ENCODE measurements at regions not wholly inside any gene's neighbourhood (a gene's known extent, or its start where the extent isn't known, plus 50 kb on each side); places are given as distances from the start of the nearest gene placed in this dataset.
"Not testable (repeated sequence)": the region's sequence is repeated elsewhere in the genome, so short reads cannot be mapped to it uniquely, and the experiment has no call there.

DNA sequence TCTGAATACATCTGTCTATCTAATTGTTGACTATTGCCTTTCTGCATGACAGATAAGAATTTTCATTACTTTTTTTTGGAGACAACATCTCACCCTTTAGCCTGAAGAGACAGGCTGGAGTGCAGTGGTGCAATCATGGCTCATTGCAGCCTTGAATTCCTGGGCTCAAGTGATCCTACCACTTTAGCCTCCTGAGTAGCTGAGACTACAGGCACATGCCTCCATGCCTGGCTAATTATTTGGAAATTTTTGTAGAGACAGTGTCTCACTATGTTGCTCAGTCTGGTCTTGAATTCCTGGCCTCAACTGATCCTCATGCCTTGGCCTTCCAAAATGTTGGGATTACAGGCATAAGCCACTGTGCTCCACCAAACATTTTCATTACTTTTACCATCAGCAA, 99.8 kb upstream of the ELAC2 start:
- Histone ChIP-seq H3K4me3 (ENCODE audit: low read depth, low read length) (no peak overlapping the region), H3K36me3 (ENCODE audit: control insufficient read depth, insufficient read depth, low read length) (no peaks in the 10 kb centered on the region), H3K9me3 (ENCODE audit: control insufficient read depth, insufficient read depth, low read length) (no peaks in the 10 kb centered on the region), H3K9ac (ENCODE audit: low read depth, low read length) (no peak overlapping the region), H3K27me3 (ENCODE audit: control insufficient read depth, insufficient read depth, low read length) (no peaks in the 10 kb centered on the region), H3K4me1 (ENCODE audit: control insufficient read depth, insufficient read depth, low read length) (0 out of 2 replicates have a peak, but pooled peaks cover 4% of the 10 kb centered on the region), H3K27ac (ENCODE audit: low read depth, low read length) (no peak overlapping the region)

DNA sequence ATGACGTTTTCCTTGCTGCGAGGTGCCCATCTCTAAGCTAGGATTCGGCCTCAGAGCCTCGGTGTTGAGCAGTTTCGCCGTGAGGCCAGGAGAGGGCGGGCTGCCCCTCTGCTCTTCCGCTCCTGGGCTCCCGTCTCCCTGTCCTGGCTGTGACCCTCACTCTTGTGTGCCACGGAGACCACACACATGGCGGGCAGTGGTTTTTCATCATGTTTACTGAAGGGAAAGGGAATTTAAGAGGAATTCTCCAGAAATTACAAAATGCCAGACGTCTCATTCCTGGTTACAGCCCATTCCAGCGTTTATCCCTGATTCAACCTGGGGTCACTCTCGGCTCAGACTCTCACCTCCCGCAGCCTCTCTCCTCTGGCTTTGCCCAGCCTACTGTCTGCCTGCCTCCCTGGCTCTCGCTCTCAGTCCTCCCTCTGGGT, 96.8 kb upstream of the ELAC2 start:
- Histone ChIP-seq H3K4me3 (ENCODE audit: low read depth, low read length) (peak overlapping the region; percentile 48), H3K27me3 (ENCODE audit: control insufficient read depth, insufficient read depth, low read length) (no peaks in the 10 kb centered on the region), H3K36me3 (ENCODE audit: control insufficient read depth, insufficient read depth, low read length) (no peaks in the 10 kb centered on the region), H3K9me3 (ENCODE audit: control insufficient read depth, insufficient read depth, low read length) (no peaks in the 10 kb centered on the region), H3K9ac (ENCODE audit: low read depth, low read length) (no peak overlapping the region), H3K27ac (ENCODE audit: low read depth, low read length) (no peak overlapping the region), H3K4me1 (ENCODE audit: control insufficient read depth, insufficient read depth, low read length) (0 out of 2 replicates have a peak, but pooled peaks cover 4% of the 10 kb centered on the region)

DNA sequence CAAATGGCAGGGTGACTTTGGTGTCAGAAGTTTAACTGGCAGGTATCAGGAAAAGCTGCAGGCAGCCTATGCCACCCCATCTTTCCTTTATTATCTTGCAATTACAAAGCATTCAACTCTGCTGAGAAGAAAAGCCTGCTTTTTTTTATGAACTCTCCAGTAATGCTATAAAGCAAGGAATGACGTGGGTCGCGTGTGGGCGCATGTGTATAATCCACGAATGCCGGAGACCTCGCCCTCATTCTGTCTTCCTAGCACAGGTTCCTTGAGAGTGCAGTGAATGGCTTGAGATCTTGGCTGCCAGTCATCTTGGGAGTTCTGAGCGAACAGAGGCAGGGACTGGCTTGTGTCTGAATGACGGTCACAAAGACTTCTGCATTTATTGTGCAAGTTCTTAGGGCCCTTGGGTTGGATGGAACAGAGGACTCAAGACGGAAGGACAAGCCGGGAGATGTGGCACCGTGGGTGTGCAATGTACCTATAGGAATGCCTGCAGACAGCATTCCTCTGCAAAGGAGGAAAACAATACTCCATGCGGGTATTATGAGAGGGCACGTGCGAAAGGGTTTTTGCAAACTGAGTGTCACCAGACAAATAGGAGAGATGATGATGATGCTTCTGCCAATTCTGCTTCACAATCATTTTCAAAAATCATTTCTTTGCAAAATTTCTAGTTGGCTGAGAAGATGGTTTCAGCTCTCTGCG, 96.1 kb upstream of the ELAC2 start:
- H3K27me3 ChIP-seq (ENCODE audit: control insufficient read depth, insufficient read depth, low read length), result no peaks in the 10 kb centered on the region
- no peak overlapping the region for H3K9ac ChIP-seq (ENCODE audit: low read depth, low read length)
- 0 out of 2 replicates have a peak, but pooled peaks cover 4% of the 10 kb centered on the region for H3K4me1 ChIP-seq (ENCODE audit: control insufficient read depth, insufficient read depth, low read length)
- no peak overlapping the region for H3K4me3 ChIP-seq (ENCODE audit: low read depth, low read length)
- H3K36me3 ChIP-seq (ENCODE audit: control insufficient read depth, insufficient read depth, low read length), result no peaks in the 10 kb centered on the region
- H3K27ac ChIP-seq (ENCODE audit: low read depth, low read length), result no peak overlapping the region
- no peaks in the 10 kb centered on the region for H3K9me3 ChIP-seq (ENCODE audit: control insufficient read depth, insufficient read depth, low read length)

- H3K9ac ChIP-seq (ENCODE audit: low read depth, low read length), result no peak overlapping the region
- no peaks in the 10 kb centered on the region for H3K4me1 ChIP-seq (ENCODE audit: control insufficient read depth, insufficient read depth, low read length)
- H3K27me3 ChIP-seq (ENCODE audit: control insufficient read depth, insufficient read depth, low read length), result no peaks in the 10 kb centered on the region
- no peaks in the 10 kb centered on the region for H3K9me3 ChIP-seq (ENCODE audit: control insufficient read depth, insufficient read depth, low read length)
- H3K27ac ChIP-seq (ENCODE audit: low read depth, low read length), result no peak overlapping the region
- no peak overlapping the region for H3K4me3 ChIP-seq (ENCODE audit: low read depth, low read length)
- no peaks in the 10 kb centered on the region for H3K36me3 ChIP-seq (ENCODE audit: control insufficient read depth, insufficient read depth, low read length)
Measured at GRCh38 chr17:13107676-13108235, 89.9 kb upstream of the ELAC2 start.

- Histone ChIP-seq H3K27me3 (ENCODE audit: control insufficient read depth, insufficient read depth, low read length) (no peaks in the 10 kb centered on the region), H3K4me1 (ENCODE audit: control insufficient read depth, insufficient read depth, low read length) (no peaks in the 10 kb centered on the region), H3K36me3 (ENCODE audit: control insufficient read depth, insufficient read depth, low read length) (no peaks in the 10 kb centered on the region), H3K9me3 (ENCODE audit: control insufficient read depth, insufficient read depth, low read length) (no peaks in the 10 kb centered on the region), H3K9ac (ENCODE audit: low read depth, low read length) (no peak overlapping the region), H3K27ac (ENCODE audit: low read depth, low read length) (no peak overlapping the region), H3K4me3 (ENCODE audit: low read depth, low read length) (no peak overlapping the region)
Measured at GRCh38 chr17:13106171-13106570, 88.3 kb upstream of the ELAC2 start.

- Histone ChIP-seq H3K9me3 (ENCODE audit: control insufficient read depth, insufficient read depth, low read length) (no peaks in the 10 kb centered on the region), H3K9ac (ENCODE audit: low read depth, low read length) (no peak overlapping the region), H3K27ac (ENCODE audit: low read depth, low read length) (no peak overlapping the region), H3K27me3 (ENCODE audit: control insufficient read depth, insufficient read depth, low read length) (no peaks in the 10 kb centered on the region), H3K4me3 (ENCODE audit: low read depth, low read length) (no peak overlapping the region), H3K4me1 (ENCODE audit: control insufficient read depth, insufficient read depth, low read length) (no peaks in the 10 kb centered on the region), H3K36me3 (ENCODE audit: control insufficient read depth, insufficient read depth, low read length) (no peaks in the 10 kb centered on the region)
Measured at GRCh38 chr17:13104576-13104975, 86.7 kb upstream of the ELAC2 start.

DNA sequence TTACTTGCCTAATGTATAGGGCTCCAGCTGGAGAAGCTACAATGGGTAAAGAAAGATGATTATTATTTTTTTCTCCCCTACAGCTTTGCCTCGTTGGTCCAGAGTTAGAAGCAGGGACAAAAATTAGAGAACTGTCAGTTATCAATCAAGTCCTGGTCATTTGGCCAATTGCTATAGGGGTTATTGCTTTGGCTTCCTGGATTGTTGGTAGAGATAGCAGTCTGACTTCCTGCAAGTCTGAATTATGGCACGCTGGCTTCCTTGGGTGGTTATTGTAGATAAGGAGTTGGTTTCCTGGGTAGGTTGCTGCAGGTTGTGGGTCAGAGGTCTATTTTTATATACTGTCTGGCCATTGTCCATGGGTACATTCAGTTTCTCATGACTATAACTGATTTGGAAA, 84.7 kb upstream of the ELAC2 start:
- Histone ChIP-seq H3K4me3 (ENCODE audit: low read depth, low read length) (no peak overlapping the region), H3K4me1 (ENCODE audit: control insufficient read depth, insufficient read depth, low read length) (no peaks in the 10 kb centered on the region), H3K27me3 (ENCODE audit: control insufficient read depth, insufficient read depth, low read length) (no peaks in the 10 kb centered on the region), H3K27ac (ENCODE audit: low read depth, low read length) (no peak overlapping the region), H3K9me3 (ENCODE audit: control insufficient read depth, insufficient read depth, low read length) (no peaks in the 10 kb centered on the region), H3K9ac (ENCODE audit: low read depth, low read length) (no peak overlapping the region), H3K36me3 (ENCODE audit: control insufficient read depth, insufficient read depth, low read length) (no peaks in the 10 kb centered on the region)

DNA sequence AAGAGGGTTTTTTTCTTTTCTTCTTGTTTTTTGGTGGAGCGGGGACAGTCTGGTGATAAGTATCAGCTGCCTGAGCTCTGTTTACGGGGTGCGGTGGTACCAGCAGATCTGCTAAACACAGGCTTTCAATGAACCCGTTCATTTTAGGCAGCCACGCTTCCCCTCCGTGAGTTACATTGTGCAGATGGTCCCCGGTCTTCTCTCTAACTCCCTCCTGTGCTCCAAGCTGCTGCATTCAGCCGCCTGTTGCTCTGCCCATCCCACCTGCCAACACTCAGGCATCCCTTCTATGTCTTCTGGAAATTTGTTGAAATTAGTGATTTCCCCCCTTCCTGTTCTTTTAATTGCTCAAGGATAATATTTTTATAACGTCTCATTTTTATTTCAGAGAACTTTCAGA, 82.1 kb upstream of the ELAC2 start:
- no peak overlapping the region for H3K9ac ChIP-seq (ENCODE audit: low read depth, low read length)
- no peaks in the 10 kb centered on the region for H3K4me1 ChIP-seq (ENCODE audit: control insufficient read depth, insufficient read depth, low read length)
- no peaks in the 10 kb centered on the region for H3K27me3 ChIP-seq (ENCODE audit: control insufficient read depth, insufficient read depth, low read length)
- no peak overlapping the region for H3K4me3 ChIP-seq (ENCODE audit: low read depth, low read length)
- H3K36me3 ChIP-seq (ENCODE audit: control insufficient read depth, insufficient read depth, low read length), result no peaks in the 10 kb centered on the region
- no peaks in the 10 kb centered on the region for H3K9me3 ChIP-seq (ENCODE audit: control insufficient read depth, insufficient read depth, low read length)
- H3K27ac ChIP-seq (ENCODE audit: low read depth, low read length), result no peak overlapping the region

DNA sequence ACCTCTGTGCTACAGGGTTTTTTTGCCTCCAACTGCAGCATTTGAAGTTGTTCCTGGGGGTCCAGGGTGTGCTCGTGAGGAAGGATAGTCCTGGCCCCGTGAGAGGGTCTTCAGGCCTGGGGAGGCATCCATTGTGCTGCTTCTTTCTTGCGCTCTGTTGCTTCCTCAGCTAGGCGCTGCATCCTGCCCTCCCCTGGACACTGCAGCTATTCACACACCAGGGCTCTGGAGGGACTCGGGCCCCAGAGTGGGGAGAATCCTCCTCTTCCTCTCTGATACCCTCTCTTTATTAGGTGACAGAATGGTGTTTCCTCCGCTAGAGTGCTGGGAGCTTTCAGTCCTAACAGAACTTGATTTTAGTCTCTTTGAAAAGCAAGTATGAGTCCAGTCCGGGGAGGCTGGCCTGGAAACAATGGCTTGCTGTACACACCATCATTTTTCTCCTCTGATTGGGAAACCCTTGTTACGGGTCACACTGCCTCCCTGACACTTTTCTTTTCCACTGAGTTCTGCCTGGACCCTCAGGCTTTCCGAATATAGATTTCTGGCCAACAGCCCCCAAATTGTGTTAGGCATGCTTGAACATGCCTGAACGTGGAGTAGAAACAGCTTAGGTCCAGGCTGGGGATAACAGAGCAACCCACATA, 81.4 kb upstream of the ELAC2 start:
- Histone ChIP-seq H3K9ac (ENCODE audit: low read depth, low read length) (no peak overlapping the region), H3K4me3 (ENCODE audit: low read depth, low read length) (no peak overlapping the region), H3K27ac (ENCODE audit: low read depth, low read length) (no peak overlapping the region), H3K9me3 (ENCODE audit: control insufficient read depth, insufficient read depth, low read length) (no peaks in the 10 kb centered on the region), H3K36me3 (ENCODE audit: control insufficient read depth, insufficient read depth, low read length) (no peaks in the 10 kb centered on the region), H3K4me1 (ENCODE audit: control insufficient read depth, insufficient read depth, low read length) (no peaks in the 10 kb centered on the region), H3K27me3 (ENCODE audit: control insufficient read depth, insufficient read depth, low read length) (no peaks in the 10 kb centered on the region)

GRCh38 chr17:13096291-13096690, 78.5 kb upstream of the ELAC2 start:
- no peak overlapping the region for H3K27ac ChIP-seq (ENCODE audit: low read depth, low read length)
- H3K4me1 ChIP-seq (ENCODE audit: control insufficient read depth, insufficient read depth, low read length), result no peaks in the 10 kb centered on the region
- no peaks in the 10 kb centered on the region for H3K27me3 ChIP-seq (ENCODE audit: control insufficient read depth, insufficient read depth, low read length)
- no peak overlapping the region for H3K4me3 ChIP-seq (ENCODE audit: low read depth, low read length)
- no peaks in the 10 kb centered on the region for H3K36me3 ChIP-seq (ENCODE audit: control insufficient read depth, insufficient read depth, low read length)
- H3K9me3 ChIP-seq (ENCODE audit: control insufficient read depth, insufficient read depth, low read length), result no peaks in the 10 kb centered on the region
- no peak overlapping the region for H3K9ac ChIP-seq (ENCODE audit: low read depth, low read length)

DNA sequence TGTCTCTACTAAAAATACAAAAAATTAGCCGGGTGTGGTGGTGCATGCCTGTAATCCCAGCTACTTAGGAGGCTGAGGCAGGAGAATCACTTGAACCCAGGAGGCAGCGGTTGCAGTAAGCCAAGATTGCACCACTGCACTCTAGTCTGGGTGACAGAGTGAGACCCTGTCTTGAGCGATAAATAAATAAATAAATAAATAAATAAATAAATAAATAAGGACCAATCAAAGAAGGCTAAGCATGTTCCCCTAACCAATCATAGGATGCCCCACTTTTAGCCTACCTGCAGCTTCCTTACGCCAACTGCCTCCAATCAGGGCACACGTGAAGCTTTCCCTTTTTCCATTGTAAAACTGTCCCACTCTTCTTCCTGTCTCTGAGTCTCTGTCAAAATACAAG, 74.2 kb upstream of the ELAC2 start:
- H3K4me3 ChIP-seq (ENCODE audit: low read depth, low read length); H3K27ac ChIP-seq (ENCODE audit: low read depth, low read length); H3K27me3 ChIP-seq (ENCODE audit: control insufficient read depth, insufficient read depth, low read length); H3K4me1 ChIP-seq (ENCODE audit: control insufficient read depth, insufficient read depth, low read length); H3K9ac ChIP-seq (ENCODE audit: low read depth, low read length); H3K9me3 ChIP-seq (ENCODE audit: control insufficient read depth, insufficient read depth, low read length); H3K36me3 ChIP-seq (ENCODE audit: control insufficient read depth, insufficient read depth, low read length): not testable (repeated sequence)
